GM18498 (cell line): ENCODE measurements at regions not wholly inside any gene's neighbourhood (a gene's known extent, or its start where the extent isn't known, plus 50 kb on each side); places are given as distances from the start of the nearest gene placed in this dataset.
"Not testable (repeated sequence)": the region's sequence is repeated elsewhere in the genome, so short reads cannot be mapped to it uniquely, and the experiment has no call there.

Experiments
- ATAC-seq: cut with Tn5 transposase; IDR thresholded peaks from one replicate; pipeline ENCODE4 v1.9.1; 2021; ENCODE audit warnings: mild to moderate bottlenecking, moderate library complexity; ENCODE audit not compliant: unreplicated experiment

DNA sequence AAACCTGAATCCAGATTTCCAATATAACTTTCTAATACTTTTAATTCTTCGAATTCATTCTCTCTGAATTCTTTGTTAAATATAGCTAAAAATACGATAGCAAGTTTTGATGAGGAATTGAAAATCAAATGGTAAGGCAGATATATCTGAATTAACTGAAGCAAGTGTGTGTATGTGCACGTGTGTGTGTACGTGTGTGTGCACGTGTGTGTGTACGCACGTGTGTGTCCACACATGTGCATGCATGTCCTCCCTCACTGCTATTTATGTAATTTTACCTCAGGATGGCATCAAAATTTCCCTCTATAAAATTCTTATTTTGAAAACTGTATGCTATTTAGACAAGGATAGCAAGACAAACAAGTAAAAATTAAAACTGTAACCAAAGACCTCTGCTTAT lies 961.3 kb upstream of the CNTN5 start:
- ATAC-seq: no peak

DNA sequence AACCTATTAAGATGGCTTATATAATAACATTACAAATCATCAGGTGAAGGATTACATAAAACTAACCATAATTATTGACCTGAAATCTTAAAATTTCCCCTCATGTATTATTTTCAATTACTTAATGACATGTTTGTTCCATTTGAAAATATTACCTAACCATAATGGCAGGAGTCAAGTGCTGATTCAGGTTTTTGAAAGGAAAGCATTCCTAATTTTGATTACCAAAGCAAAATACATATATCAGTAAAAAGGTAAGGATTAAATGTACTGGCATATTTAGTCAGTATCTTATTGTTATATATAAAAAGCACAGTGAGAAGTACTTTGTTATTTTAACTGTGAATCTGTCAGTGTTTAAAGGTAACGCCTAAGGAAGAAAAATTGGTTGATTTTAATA lies 960.0 kb upstream of the CNTN5 start:
- no peak for ATAC-seq

DNA sequence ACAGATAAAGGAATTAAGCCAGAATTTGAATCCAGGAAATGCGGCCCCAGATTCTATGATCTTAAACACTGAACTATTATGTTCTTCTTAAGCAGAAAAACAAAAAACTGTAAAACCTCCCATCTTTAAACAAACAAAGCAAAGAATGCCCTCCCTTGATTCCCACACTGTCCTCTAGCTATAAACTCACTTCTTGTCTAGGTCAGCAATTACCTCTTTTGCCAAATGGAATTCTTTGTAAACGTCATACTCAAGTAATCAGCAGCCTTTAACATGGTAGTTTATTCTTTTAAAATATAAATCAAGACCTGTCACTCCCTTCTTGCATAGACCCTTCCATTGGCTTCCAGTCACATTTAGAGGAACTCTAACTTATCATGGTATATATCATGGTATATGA lies 958.9 kb upstream of the CNTN5 start:
- ATAC-seq: no peak

DNA sequence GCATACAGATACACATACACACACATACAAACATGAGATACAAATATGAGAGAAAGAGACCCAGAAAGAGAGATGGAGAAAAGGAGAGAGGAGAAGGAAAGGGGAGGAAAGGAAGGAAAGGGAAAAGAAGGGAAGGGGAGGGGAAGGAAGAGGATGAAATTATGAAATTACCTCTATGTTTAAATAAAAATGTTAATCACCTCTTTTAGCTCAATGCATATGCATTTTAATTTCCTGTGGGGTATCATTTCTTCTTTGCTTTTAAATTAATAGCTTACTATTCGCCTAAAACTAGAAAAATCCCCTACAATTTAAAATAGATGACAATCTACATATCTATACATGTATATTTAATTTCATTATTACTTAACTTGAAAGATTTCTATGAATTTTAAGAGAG lies 958.0 kb upstream of the CNTN5 start:
- ATAC-seq: no peak

DNA sequence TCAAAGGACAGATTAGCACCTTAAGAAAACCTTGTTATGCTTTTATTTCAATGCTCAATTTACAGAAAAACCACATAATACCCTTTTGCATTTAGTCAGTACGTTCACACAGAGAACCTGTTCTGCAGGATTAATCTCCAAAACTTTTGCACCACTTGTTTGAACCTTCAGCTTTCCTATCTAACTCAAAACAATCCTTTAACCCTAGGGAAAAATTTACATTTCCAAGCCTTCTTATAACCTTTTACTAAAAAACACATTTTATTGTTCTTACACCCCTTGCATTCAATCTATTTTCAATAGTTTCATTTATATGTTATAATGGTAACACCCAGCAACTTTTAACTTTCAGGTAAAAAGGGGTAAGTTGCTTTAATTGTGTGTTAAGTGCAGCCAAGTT lies 952.5 kb upstream of the CNTN5 start:
- ATAC-seq: no peak

DNA sequence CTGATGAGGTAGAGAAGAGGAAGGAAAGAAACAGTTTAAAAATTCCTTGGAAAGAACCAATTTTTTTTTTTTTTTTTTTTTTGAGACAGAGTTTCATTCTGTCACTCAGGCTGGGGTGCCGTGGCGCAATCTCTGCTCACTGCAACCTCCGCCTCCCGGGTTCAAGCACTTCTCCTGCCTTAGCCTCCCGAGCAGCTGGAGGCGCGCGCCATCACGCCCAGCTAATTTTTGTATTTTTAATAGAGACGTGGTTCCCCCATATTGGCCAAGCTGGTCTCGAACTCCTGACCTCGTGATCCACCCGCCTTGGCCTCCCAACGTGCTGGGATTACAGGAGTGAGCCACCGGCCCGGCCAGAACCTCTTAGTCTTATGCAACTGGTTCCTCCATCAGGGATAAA lies 951.6 kb upstream of the CNTN5 start:
- not testable (repeated sequence) for ATAC-seq

DNA sequence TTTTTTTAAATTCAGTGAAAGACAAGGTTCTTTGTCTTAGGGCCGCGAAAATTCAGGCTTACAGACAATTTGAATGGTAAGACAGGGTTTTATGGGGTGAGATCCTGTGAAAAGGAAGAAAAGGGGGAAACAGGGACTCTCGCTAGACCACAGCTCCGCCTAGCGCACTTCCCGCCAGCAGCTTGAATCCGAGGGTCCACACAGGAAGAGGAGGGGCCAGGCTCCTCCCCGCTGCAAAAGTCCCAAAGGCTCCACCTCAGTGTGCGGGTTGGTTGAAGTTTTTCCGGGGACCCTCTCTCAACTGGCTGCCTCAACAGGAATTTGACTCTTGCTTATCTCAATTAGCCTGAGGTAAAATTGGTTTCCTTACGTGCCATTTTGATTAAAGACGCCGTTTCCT lies 950.9 kb upstream of the CNTN5 start:
- no peak for ATAC-seq

DNA sequence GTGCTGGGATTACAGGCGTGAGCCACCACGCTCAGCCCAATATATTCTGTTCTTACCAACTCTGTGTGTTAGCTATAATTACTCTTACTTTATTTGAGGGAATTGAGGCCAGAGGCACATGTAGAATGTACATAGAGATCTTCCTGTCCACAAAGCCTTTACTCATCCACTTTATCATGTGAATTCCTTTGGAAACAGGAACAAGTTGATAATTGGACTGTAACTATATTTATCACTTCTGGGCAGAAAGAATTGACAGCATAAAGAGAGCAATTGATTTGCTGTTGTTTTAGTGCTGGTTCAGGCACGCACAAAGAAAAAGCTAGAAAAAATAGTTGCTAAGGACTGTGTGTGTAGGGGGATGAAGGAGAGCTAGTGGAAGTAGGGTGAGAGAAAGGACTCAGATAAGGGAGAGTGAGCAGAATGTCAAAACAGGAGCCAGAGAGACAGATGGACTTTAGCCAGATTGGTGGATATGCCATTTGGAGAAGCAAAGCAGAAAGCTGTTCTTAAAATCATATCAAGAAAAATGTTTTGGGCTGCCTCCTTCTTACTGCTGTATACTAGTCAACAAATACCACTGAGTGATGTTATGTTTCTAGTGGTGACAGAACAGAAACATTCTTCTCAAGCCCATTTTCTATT lies 929.8 kb upstream of the CNTN5 start:
- no peak for ATAC-seq

DNA sequence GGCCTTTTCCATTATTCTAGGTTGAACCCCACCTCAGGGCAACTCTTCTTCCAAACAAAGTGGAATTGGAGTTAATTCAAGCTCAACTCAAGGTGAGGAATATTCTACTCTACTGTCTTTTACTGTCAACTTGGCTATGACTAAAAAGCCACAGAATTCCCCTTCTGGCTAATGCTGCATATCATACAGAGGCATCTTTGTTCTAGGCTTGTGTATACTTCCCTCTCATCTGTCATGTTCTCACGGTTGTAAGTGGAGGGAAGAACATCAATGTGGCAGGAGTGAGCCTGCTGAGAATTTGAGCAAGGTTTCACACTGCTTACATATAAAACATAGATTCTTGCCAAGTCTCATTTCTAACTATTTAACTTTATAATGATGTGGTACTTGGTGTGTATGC lies 921.4 kb upstream of the CNTN5 start:
- no peak for ATAC-seq

DNA sequence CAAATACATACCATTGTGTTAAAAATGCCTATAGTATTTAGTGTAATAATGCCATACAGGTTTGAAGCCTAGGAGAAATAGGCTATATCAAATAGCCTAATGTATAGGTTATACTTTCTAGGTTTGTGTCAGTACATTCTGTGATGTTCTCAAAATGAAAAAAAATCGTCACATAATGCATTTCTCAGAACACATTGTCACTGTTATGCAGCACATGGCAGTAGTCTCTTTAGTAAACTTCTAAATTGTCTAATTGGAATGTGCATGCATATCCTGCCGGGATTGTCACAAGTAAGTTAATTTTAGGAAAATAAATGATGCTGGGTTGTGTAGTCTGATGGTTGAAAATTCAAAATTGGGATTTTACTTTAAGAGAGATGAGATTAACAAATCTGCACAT lies 920.1 kb upstream of the CNTN5 start:
- no peak for ATAC-seq

DNA sequence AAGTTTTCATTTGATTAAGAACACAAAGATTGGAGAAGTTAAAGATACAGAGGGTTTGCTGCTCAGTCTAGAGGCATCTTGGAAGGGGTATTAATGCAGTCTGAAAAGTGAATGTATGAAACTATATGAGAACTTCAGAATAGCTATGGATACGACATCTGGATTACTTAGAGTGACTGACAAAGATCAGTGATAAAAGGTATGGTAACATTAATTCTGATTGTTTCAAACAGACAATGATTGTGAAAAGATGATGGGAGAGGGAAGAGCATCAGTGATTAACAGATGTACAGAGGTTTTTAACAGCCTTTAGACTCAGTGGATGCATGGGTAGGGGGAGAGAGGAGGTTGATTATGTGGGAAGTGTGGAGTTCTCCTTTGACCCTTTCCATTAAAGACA lies 919.4 kb upstream of the CNTN5 start:
- no peak for ATAC-seq

DNA sequence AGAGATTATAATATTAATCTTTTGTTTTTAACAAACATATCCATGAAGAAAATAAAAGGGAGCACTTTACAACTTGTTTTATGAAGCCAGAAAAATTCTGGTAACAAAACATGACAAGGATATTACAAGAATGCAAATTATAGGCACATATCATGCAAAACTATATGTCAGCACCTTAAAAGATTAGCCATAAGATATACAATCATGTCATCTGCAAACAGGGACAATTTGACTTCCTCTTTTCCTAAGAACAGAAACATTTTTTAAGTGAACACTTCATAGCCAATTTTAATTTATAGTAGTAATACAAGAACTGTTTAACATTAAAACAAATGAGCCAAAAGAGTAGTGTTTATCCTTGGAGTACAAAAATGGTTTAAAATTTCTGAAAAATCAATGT lies 916.5 kb upstream of the CNTN5 start:
- ATAC-seq: no peak

DNA sequence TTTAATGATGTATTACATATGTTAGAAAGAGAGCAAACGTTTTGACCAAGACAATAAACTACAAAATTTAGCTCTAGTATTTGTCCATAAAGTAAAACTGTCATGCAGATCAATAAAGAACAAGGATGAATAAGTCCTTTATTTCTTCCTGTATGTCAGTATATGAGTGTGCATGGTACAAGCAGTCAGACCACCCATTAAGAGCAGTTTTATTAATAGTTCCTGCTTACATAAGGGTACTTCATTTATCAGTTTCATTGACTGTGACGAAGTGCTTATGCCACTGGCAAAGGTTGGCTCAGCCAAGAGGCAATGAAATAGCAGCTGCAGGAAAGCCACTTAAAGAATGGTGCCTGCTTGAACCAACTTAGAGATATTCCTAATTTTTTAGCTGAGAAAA lies 913.0 kb upstream of the CNTN5 start:
- ATAC-seq: no peak

DNA sequence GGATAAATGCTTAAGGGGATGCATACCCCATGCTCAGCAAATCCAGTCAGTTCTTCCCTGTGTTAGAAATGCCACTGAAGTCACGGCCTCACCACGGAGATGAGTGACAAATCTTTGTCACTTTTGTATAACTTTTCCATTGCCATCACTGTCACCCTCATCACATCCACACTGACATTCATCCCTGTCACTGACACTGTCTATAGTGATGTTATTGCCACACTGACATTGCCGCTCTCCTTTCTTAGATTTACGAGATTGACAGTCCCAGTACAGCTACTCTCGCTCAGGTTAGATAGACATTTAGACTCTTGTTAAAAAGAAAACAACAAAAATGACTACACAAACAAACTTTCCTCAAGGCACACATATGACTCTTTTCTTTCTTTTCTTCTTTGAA lies 910.7 kb upstream of the CNTN5 start:
- no peak for ATAC-seq

DNA sequence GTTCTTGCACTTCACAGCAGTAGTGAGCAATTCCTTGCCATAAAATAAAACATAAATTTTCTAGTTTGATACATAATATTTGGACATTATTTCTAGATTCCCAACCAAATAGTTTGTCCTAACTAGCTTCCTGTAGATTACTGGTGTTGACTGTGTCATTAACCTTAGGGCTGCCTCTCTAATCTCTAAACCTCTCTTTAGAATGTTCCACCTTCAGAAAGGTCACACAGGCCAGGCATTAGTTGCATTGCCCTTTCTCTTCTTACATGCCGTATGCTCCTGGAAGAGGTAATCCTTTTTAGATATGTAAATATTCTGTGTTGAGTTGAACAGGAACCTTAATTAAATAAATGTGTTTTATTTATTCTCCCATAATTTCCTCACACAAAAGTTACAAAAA lies 904.9 kb upstream of the CNTN5 start:
- ATAC-seq: no peak

DNA sequence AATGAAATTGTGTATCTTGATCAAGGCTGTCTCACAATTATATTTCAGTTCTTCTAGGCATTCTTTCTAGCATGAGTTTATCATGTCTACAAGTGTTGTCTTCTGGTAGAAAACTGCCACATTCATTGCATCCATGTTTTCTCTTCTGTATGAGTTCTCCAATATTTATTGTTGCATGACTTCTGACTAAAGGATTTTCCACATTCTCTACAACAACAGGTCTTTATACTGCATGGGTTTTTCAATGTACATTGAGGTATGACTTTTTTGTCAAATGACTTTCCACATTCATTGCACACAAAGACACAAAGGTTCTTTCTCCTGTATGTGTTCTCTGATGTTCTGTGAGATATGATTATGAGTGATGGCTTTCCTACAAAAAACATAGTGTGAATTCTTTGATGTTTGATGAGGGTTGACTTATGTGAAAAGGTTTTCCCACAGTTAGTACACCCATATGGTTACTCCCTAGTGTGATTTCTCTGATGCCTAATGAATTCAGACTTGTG lies 890.6 kb upstream of the CNTN5 start:
- ATAC-seq: no peak

DNA sequence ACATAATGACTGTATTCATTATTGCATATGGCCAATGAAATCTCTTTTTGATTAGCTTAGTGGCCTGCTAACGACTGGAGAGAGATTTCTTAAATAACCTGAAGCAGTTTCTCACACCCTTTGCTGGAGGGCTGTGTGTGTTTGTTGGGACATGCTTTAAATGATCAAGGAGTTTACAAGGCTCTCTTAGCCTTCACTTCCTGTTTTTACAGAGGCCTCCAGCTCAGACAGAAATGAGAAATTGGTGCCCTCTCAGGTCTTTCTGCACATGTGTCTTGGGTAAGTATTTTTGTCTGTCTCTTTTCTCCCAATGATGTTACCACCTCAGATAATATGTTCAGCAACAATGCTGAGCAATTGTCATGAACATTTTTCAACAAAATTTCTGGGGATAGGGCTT lies 884.4 kb upstream of the CNTN5 start:
- ATAC-seq: no peak

DNA sequence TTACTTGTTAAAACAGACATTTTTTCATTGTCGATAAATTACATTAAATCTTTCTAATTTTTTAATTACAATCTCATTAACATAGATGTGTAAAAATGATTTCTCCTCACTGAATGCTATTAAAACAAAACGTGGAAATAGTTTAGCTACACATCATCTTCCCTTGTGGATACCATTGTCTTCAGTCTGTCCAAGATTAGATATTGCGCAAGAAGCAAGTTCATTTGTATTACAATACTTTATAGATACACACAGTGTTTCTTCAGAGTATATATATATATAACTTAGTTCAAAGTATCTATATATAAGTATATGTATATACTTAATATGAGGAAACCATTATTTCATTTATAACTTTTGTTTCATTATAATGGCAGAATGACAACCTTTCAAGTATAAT lies 883.3 kb upstream of the CNTN5 start:
- ATAC-seq: no peak

DNA sequence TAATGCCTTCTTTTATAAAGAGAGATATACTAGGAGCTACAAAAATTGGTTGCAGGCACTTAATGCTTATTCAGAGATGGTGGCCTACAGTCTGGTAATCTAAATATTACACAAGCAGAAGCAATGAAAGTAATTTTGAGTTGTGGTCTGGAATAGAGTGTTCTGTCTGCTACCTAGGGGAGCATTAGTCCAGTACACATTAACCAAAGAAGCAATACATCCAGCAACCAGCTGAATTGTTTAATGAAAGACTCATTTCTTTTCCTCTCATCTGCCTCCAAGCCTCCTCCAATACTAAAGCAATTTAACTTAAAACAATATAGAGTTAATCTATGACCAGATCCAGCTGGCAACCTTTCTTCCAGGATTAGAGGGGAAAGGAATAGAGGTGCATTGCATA lies 877.1 kb upstream of the CNTN5 start:
- ATAC-seq: no peak

DNA sequence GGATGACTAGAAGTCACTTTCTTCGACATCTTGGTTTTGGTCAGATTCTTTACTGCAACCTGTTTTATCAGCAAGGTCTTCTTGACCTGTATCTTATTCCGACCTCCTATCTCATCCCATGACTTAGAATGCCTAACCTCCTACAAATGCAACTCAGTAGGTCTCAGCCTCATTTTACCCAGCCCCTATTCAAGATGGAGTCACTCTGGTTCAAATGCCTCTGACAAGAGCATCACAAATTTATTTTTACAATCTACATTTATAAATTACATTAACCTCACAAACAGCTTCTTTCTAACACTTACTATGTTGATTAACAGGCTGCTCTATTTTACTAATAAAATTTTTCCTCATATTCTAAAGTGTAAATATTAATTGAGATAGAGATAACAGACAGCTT lies 867.0 kb upstream of the CNTN5 start:
- no peak for ATAC-seq

DNA sequence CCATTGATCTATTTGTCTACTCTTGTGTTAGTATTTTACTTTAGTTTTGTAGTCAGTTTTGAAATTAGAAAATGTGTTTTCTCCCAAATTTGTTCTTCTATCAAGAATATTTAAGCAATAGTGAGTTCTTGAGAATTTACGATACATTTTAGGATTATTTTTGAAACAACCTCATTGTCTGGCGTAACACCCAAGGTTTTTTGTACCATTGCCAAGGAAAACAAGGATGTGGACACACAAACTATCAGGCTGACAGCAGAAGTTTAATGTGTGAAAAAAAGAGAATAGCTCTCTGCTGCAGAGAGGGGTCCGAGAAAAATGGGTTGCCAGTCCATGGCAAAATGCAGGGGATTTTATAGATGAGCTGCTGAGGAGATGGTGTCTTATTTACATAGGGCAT lies 865.1 kb upstream of the CNTN5 start:
- ATAC-seq: no peak

DNA sequence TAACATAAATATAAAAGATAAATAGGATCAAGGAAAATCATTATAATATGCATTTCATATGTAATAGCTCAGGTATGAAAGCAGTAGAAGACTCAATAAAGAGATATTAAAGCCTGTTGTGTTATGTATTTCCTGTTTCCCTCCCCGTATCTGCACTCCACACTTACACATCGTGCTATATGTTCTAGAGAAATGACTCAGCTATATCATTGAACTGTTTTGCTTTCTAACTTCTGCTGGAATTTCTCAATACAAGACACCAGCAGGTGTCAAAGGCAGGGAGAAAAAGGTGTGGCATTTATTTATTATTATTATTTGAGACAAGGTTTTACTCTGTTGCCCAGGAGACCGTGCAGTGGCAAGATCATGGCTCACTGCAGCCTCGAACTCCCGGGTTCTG lies 842.8 kb upstream of the CNTN5 start:
- no peak for ATAC-seq

DNA sequence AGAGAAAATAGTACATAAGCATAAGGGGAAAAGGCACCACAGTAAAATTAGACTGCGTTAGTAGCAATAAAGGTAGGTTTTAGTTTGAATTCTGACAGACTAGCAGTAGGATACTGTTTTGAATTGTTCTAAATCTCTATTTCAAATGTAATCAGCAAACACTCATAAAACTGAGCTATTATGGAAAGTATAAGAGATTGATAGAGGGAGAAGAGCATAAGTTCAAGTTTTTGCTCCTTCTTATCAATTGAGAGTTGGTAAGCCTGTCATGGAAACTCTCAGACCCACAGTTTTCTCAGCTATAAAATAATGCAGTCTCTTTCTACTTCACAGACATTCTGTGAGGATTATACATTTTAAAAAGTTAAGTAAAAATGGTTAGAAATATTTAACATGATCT lies 840.2 kb upstream of the CNTN5 start:
- no peak for ATAC-seq

DNA sequence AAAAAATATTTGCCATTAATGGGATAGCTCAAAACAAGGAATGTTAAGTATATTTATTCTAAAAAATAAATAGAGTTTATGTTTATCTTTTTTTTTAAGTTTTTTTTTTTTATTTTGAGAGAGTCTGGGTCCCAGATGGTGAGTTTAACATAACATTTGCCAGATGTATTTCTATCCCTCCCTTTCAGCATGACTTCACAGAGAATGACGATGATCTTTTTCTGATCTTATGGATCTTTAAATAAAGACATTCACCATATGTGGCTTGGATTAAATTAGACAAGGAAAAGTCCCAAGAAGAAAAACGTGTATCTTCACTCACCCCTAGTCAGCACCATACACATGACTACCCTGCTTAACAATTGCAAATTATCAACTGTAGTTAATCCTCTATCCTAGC lies 839.8 kb upstream of the CNTN5 start:
- no peak for ATAC-seq
